Renal cortex interstitium (tissue), 11 donors: ENCODE measurements at regions not wholly inside any gene's neighbourhood (a gene's known extent, or its start where the extent isn't known, plus 50 kb on each side); places are given as distances from the start of the nearest gene placed in this dataset.

Experiments used
- DNase-seq, 11 donors: peaks; one replicate each; pipeline ENCODE4 v3.0.0-alpha.2; 2013; ENCODE audit warnings: low read depth in 9 of 11, low spot score in 4 of 11; ENCODE audit errors: extremely low read depth in 1 of 11

DNA sequence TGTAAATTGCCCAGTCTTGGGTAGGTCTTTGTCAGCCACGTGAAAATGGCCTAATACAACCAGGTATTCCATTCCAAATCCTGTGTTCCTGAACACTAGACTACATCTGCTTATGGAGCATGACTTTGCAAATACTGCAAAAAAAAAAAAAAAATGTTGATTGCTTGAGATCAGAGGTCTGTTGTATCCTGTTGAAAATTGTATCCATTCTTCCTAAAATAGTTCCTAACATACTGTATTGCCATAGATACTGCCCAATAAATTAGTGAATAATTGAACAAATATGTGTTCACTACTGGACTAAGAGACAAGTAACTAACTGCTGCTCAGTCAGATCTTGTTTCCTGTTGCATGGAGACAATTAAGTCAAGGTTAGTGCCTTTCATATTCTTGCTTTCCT, 164.3 kb upstream of the PABPC4L start:
- DNase-seq = no peak

DNA sequence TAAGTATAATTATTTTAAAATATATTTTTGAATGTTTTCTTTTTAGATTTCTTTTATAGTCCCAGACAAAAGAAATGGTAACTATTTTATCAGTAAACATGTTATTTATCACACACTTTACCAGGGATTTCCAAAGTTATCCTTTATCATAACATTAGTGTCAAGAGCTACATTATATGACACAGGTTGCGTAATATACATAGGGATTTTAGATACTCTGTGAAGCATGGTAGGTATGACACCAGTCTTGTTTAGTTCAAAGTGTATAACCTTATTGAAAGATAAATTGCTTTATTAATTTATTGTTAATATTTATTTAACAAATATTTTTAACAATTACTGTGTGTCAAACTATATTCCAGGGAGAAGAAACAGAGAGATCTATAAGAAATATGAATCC, 163.3 kb upstream of the PABPC4L start:
- DNase-seq = no peak

- no peak for DNase-seq
Observed at GRCh38 chr4:134345244-134345643, 143.7 kb upstream of the PABPC4L start.

DNA sequence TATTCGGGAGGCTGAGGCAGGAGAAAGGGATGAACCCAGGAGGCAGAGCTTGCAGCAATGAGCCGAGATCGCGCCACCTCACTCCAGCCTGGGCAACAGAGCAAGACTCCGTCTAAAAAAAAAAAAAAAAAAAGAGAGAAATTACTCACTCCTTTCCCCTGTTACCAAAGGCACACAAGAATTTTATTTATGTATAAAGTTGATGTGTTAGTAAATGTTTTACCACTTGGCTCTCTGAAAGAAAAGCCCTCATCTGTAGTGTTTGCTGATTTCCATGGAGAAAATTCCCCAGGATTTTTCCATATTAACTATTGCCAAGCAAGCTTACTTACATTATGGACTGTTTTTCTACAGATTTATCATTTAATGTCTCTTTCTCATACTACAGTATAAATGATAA, 142.1 kb upstream of the PABPC4L start:
- DNase-seq = no peak

GRCh38 chr4:134343081-134343480, 141.5 kb upstream of the PABPC4L start:
- DNase-seq = no peak

- DNase-seq = no peak
Observed at GRCh38 chr4:134337574-134337973, 136.0 kb upstream of the PABPC4L start.

- DNase-seq = no peak
Observed at GRCh38 chr4:134328741-134329140, 127.2 kb upstream of the PABPC4L start.

DNA sequence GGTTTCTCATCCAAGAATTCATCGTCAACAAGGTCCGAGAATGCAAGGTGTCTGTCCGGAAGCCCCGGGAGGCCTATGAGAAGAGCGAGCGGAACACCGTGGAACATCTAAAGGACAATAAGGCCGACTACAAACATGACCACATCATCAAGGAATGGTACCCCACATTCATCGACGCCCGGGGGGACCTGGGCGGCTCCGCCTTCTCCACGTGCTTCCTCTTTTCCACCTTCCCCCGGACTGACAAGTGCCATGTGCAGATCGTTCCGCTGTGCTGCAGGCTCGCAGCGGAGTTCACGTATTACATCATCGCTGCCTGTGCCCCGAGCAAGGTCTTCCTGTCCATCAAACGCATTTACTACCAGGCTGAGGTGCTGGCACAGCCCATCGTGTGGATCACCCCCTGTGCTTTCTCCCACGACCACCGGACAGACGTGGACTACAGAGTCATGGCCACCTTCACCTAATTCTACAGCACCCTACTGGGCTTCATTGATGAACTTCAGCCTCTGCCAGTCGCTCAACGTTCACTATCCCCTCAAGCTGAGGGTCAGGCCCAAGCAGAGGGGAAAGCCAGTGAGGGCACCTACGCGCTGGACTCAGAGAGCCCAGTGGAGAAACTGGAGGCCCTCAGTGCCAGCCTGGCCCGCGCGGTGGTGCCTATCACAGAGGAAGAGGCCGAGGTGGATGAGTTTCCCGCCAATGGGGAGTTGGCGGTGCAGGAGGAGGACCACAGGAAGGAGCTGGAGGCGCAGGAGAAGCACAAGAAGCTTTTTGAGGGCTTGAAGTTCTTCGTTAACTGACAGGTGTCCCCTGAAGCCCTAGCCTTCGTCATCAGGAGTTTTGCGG, 125.9 kb upstream of the PABPC4L start:
- DNase-seq = no peak

DNA sequence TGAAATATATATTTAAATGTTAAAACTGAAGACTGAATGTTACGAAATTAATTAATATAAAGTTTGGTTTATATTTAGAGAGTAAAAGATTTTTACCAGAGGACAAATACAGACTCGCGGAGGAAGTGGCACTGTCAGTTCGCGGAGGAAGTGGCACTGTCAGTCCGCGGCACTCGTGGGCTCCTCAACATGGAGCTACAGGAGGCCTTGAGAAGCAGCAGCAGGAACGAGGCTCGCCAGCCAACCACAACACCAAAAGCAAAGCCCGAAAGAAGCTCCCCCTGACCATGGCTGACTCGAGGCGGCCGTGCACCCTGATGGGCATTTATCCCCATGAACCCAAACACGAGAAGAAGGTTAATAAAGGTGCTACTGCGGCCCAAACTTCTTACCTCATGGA, 125.3 kb upstream of the PABPC4L start:
- no peak for DNase-seq

DNA sequence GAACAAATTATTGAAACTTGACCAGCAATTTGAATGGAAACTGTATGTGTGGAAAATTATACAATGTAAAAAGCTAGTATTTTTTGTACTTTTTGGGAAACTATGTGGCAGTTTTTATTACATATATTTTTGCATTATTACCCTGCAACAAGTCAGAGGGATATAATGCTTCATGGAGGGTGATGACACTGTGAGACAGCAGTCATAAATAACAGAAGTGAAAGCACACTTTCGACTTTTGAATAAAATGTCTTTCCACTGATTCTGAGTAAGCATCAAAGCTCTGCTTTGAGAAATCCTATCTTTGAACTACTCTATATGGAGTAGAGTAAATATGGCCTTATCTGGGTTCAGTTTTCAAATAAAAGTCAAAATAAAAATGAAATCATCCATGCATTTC, 122.6 kb upstream of the PABPC4L start:
- no peak for DNase-seq

DNA sequence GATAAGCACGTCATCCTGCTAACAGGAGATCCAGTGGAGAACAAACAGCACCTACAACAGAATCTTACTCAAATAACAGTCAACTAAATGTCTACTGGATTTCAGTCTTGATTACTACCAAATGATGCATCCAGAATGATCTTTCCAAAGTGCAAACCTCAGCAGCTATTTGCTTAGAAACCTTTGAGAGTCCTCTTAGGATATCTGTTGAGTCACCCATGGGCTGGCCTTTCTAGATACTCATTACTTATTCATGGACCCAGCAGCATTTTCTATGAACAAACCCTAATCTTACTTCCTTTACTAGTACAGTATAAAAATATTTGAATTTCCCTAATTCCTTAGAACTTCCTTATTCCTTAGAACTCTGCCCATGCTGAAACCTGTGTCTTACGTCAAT, 118.5 kb upstream of the PABPC4L start:
- DNase-seq = no peak

DNA sequence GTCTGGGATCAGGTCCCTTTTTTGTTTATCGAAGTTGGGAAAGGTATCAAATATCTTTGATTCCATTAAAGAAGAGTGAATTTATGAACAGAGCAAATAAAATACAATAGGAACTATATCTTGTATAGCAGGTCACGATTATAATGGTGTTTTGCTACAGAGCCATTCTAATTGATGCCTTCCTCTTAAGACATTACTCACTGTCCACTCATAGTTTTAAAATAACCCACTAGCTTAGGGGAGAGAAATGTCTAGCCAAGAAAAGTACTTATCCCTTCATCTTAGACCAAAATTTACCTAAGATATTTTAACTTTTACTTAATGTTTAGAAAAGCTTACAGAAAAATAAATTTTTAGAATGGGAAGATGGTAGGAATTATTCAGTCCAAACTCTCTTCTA, 112.0 kb upstream of the PABPC4L start:
- no peak for DNase-seq

- DNase-seq = no peak
Observed at GRCh38 chr4:134309715-134310114, 108.1 kb upstream of the PABPC4L start.

DNA sequence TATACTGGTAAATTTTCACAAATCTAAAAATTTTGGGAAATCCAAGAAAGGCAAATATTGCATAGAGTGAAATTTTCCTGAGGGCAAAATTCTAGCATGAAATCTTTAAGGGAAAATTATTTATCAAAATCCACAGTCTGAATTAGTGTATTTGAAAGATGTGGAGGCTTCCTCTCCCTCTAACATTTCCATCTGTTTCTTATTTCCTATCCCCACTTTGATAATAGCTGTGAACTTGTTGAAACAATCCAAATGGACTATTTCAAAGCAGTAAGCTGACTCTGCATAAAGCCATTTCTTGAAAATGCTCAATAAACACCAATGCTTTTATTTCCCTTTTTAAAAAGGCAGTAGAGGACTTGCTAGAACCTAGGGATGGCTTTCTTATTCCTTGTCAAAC, 107.3 kb upstream of the PABPC4L start:
- DNase-seq = peak in 2 of 11 donors; percentile 0 to 1

DNA sequence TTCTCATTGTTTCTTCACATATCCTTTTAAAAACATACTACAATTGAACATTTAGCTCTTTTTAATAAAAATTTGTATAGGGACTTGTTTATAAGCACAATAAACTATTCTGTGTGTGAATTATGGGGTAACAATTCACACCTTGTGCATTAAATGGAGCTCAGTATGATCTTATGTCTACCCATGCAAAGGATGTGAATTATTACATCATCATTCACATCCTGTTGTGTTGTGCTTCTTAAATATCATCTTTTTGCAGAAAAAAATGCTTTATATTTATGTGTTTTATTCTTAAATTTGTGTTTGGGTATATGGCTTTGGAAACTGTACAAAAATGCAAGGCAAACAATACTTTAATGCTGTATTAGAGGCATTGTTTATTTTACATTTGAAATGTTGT, 96.7 kb upstream of the PABPC4L start:
- no peak for DNase-seq

- DNase-seq = no peak
Observed at GRCh38 chr4:134297765-134298164, 96.2 kb upstream of the PABPC4L start.

DNA sequence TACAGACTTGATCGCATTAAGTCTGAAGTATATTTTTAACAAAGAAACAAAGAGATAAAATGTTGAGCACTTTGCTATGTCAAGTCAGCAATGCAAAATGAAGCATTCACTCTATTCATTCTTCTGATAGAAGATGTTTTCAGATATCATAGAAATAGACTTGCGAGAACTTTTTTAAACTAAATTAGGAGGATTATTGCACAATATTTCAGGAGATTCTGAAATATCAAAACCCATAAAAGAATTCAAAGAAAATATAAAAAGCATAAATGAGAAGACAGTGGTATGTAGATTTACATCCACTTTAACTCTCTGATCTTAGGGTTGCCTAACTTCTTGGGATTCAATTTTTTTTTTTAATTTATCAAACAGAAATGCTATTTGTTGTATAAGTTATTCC, 81.1 kb upstream of the PABPC4L start:
- no peak for DNase-seq

DNA sequence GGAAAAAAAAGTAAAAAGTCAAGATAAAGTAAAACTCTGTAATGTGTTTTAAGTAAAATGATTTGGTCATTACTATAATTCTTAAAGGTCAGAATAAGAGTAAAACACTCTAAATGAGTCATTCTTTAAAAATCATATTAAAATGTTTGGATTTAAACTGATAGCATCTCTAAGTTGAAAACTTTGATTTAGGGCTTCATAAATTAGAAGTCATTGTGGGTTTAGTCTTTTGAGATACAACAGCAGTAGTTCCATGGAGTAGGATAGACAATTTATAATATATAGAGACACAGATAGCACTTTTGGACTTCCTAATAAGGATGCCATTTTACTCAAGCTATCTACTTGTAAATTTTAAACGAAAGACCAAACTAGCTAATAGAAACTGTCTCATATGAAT, 77.1 kb upstream of the PABPC4L start:
- no peak for DNase-seq

- no peak for DNase-seq
Observed at GRCh38 chr4:134276476-134276875, 74.9 kb upstream of the PABPC4L start.

GRCh38 chr4:134260126-134260525, 58.5 kb upstream of the PABPC4L start:
- no peak for DNase-seq
